ENCODE measurements at regions not wholly inside any gene's neighbourhood (a gene's known extent, or its start where the extent isn't known, plus 50 kb on each side); places are given as distances from the start of the nearest gene placed in this dataset.
A peak's percentile ranks its signal among the peaks of the same experiment; 100 is the strongest.

GRCh38 chr14:58805057-58805456, 167.3 kb downstream of the DACT1 start:
- H3K4me3 ChIP-seq (replicated peaks in 1 of 2; ENCODE audit: low read depth in 2 of 2, low read length in 2 of 2) = no peak overlapping the region
- TF ChIP-seq CTCF (IDR thresholded peaks at IDR 0.05; ENCODE audit: low read depth, low read length) = no peak
- DNase-seq (ENCODE audit: low read depth in 2 of 2) = peak in 1 of 2 donors; percentile 55

GRCh38 chr14:58805605-58806409, 168.0 kb downstream of the DACT1 start:
- DNase-seq (ENCODE audit: low read depth in 2 of 2) = peak; percentile 51 to 90
- TF ChIP-seq CTCF (IDR thresholded peaks at IDR 0.05; ENCODE audit: low read depth, low read length) = no peak
- no peak overlapping the region for H3K4me3 ChIP-seq (replicated peaks in 1 of 2; ENCODE audit: low read depth in 2 of 2, low read length in 2 of 2)

GRCh38 chr14:58807191-58807590, 169.4 kb downstream of the DACT1 start:
- DNase-seq (ENCODE audit: low read depth in 2 of 2) = peak; percentile 40 to 43
- H3K4me3 ChIP-seq (replicated peaks in 1 of 2; ENCODE audit: low read depth in 2 of 2, low read length in 2 of 2) = no peak overlapping the region
- no peak for TF ChIP-seq CTCF (IDR thresholded peaks at IDR 0.05; ENCODE audit: low read depth, low read length)

GRCh38 chr14:58808828-58809227, 171.1 kb downstream of the DACT1 start:
- peak; percentile 48 to 87 for DNase-seq (ENCODE audit: low read depth in 2 of 2)
- no peak overlapping the region for H3K4me3 ChIP-seq (replicated peaks in 1 of 2; ENCODE audit: low read depth in 2 of 2, low read length in 2 of 2)
- TF ChIP-seq CTCF (IDR thresholded peaks at IDR 0.05; ENCODE audit: low read depth, low read length) = no peak

- DNase-seq (ENCODE audit: low read depth in 2 of 2) = no peak
- TF ChIP-seq CTCF (IDR thresholded peaks at IDR 0.05; ENCODE audit: low read depth, low read length) = no peak
- H3K4me3 ChIP-seq (replicated peaks in 1 of 2; ENCODE audit: low read depth in 2 of 2, low read length in 2 of 2) = no peak overlapping the region
These were observed 171.8 kb downstream of the DACT1 start for GRCh38 chr14:58809520-58809919.

GRCh38 chr14:58812050-58812910, 174.5 kb downstream of the DACT1 start:
- DNase-seq (ENCODE audit: low read depth in 2 of 2) = no peak
- no peak overlapping the region for H3K4me3 ChIP-seq (replicated peaks in 1 of 2; ENCODE audit: low read depth in 2 of 2, low read length in 2 of 2)
- TF ChIP-seq CTCF (IDR thresholded peaks at IDR 0.05; ENCODE audit: low read depth, low read length) = no peak

All from cardiac fibroblast (primary cell).